HCT116 (cell line): ENCODE measurements at regions not wholly inside any gene's neighbourhood (a gene's known extent, or its start where the extent isn't known, plus 50 kb on each side); places are given as distances from the start of the nearest gene placed in this dataset.

ENCODE experiments used
- ATAC-seq: fragments of 200-7000 bp; cut with Tn5 transposase; 2 replicates; pipeline ENCODE4 v1.9.1; 2020; ENCODE audit warnings: mild to moderate bottlenecking, moderate library complexity
- BruUV-seq: library from RNA; stranded (reverse); fragments of 400-500 nt; replicated peaks from 2 replicates; lab custom pipeline; 2021; lab: Mats Ljungman, UMichigan
- CTCF ChIA-PET: fragments of 300-600 bp; sonication (Branson Sonifier 250); formaldehyde crosslinking; loops from one replicate; lab custom pipeline; 2021; ENCODE audit warnings: antibody characterized with exemption; lab: Charles Lee
- POLR2A ChIA-PET: fragments of 300-600, 350-600 bp; sonication (Branson Sonifier 250); formaldehyde crosslinking; loops from one replicate; lab custom pipeline; 2021; ENCODE audit warnings: antibody characterized with exemption; lab: Charles Lee
- RAD21 ChIA-PET, 2 experiments: fragments of 300-600 bp; sonication (Branson Sonifier 250); formaldehyde crosslinking; loops; one replicate each; lab custom pipeline; 2023; ENCODE audit warnings: low total read pairs in 2 of 2; ENCODE audit not compliant: uncharacterized antibody in 2 of 2, unreplicated experiment in 2 of 2, low non-redundant PET in 1 of 2; lab: Charles Lee
- DNase-seq: peaks from one replicate; pipeline ENCODE4 v3.0.0-alpha.2; 2010; ENCODE audit warnings: low read depth, low spot score
- H2AFZ ChIP-seq: fragments of 200-600 bp; shearing (Covaris generic), sonication (generic); 2 replicates; pipeline ENCODE4 v1.6.1; 2017; ENCODE audit warnings: low read depth, mixed run types, mixed read lengths, antibody characterized with exemption, low read length; ENCODE audit not compliant: poor library complexity, severe bottlenecking
- H3K27ac ChIP-seq: 2 replicates; pipeline ENCODE4 v1.5.1; 2012; ENCODE audit warnings: low read depth, low read length
- H3K27me3 ChIP-seq: fragments of 200-600 bp; sonication (generic); 2 replicates; pipeline ENCODE4 v1.6.1; 2016; ENCODE audit warnings: mixed run types, low read length, mixed read lengths; ENCODE audit not compliant: insufficient read depth
- H3K36me3 ChIP-seq, 2 experiments: fragments of 200-500 bp in 1 of 2; fragments of 200-600 bp in 1 of 2; sonication (Bioruptor generic) in 1 of 2; sonication (generic) in 1 of 2; 2 replicates each; pipeline versions ENCODE4 v1.5.1 to v1.6.1; 2014 to 2016; ENCODE audit warnings: low read length in 2 of 2, inconsistent platforms in 1 of 2, mixed read lengths in 1 of 2, mixed run types in 1 of 2; ENCODE audit not compliant: insufficient read depth in 2 of 2, control insufficient read depth in 1 of 2
- H3K4me1 ChIP-seq, 2 experiments: fragments of 200-600 bp in 1 of 2; sonication (generic) in 1 of 2; 2 replicates each; pipeline versions ENCODE4 v1.5.1 to v1.6.1; 2012 to 2017; ENCODE audit warnings: low read length in 2 of 2, inconsistent platforms in 1 of 2, mild to moderate bottlenecking in 1 of 2, mixed read lengths in 1 of 2, mixed run types in 1 of 2, moderate library complexity in 1 of 2; ENCODE audit not compliant: insufficient read depth in 2 of 2, control insufficient read depth in 1 of 2
- H3K4me2 ChIP-seq: fragments of 200-600 bp; sonication (generic); 2 replicates; pipeline ENCODE4 v1.6.1; 2017; ENCODE audit warnings: mixed run types, low read length, mixed read lengths
- H3K4me3 ChIP-seq, 2 experiments: fragments of 200-600 bp in 1 of 2; sonication (generic) in 1 of 2; replicated peaks in 1 of 2; 2 replicates each; pipeline ENCODE4 v1.5.1; 2011 to 2016; ENCODE audit warnings: low read length in 2 of 2, control low read depth in 1 of 2, low read depth in 1 of 2, mild to moderate bottlenecking in 1 of 2, mixed read lengths in 1 of 2, mixed run types in 1 of 2
- H3K79me2 ChIP-seq: fragments of 200-600 bp; sonication (generic); 2 replicates; pipeline ENCODE4 v1.6.1; 2017; ENCODE audit warnings: mild to moderate bottlenecking, mixed run types, low read length, moderate library complexity, mixed read lengths; ENCODE audit not compliant: insufficient read depth
- H3K9ac ChIP-seq: fragments of 200-600 bp; sonication (generic); 2 replicates; pipeline ENCODE4 v1.6.1; 2016; ENCODE audit warnings: low read length, mixed read lengths
- H3K9me2 ChIP-seq: fragments of 200-600 bp; sonication (generic), shearing (Covaris generic); 2 replicates; pipeline ENCODE4 v1.6.1; 2017; ENCODE audit warnings: mixed run types, mild to moderate bottlenecking, moderate library complexity; ENCODE audit not compliant: insufficient read depth
- H3K9me3 ChIP-seq, 2 experiments: fragments of 200-500 bp in 1 of 2; fragments of 200-600 bp in 1 of 2; sonication (Bioruptor generic) in 1 of 2; sonication (generic) in 1 of 2; 2 replicates each; pipeline ENCODE4 v1.6.1; 2014 to 2017; ENCODE audit warnings: low read length in 2 of 2, mixed read lengths in 2 of 2, inconsistent platforms in 1 of 2, low read depth in 1 of 2, mild to moderate bottlenecking in 1 of 2, mixed run types in 1 of 2, moderate library complexity in 1 of 2; ENCODE audit not compliant: control insufficient read depth in 1 of 2, insufficient read depth in 1 of 2
- H4K20me1 ChIP-seq: fragments of 200-600 bp; sonication (generic), shearing (Covaris generic); 2 replicates; pipeline ENCODE4 v1.6.1; 2017; ENCODE audit warnings: mixed run types, mild to moderate bottlenecking, moderate library complexity; ENCODE audit not compliant: insufficient read depth
- CBX3 ChIP-seq: IDR thresholded peaks from 2 replicates; pipeline ENCODE4 v1.6.1; 2012; ENCODE audit warnings: low read depth
- CEBPB ChIP-seq: IDR thresholded peaks from 2 replicates; pipeline ENCODE4 v1.6.1; 2012; ENCODE audit warnings: low read depth
- EGR1 ChIP-seq: IDR thresholded peaks from 2 replicates; pipeline ENCODE4 v1.6.1; 2012; ENCODE audit warnings: low read depth
- ELF1 ChIP-seq: IDR thresholded peaks from 2 replicates; pipeline ENCODE4 v1.6.1; 2012; ENCODE audit warnings: low read depth, borderline replicate concordance
- EZH2 ChIP-seq: fragments of 200-600 bp; sonication (generic); IDR thresholded peaks from 2 replicates; pipeline ENCODE4 v1.6.1; 2017; ENCODE audit warnings: antibody characterized with exemption, mixed run types
- EZH2phosphoT487 ChIP-seq: fragments of 200-600 bp; IDR thresholded peaks from 2 replicates; pipeline ENCODE4 v1.6.1; 2018; ENCODE audit warnings: antibody characterized with exemption, borderline replicate concordance
- FOSL1 ChIP-seq: IDR thresholded peaks from 2 replicates; pipeline ENCODE4 v1.6.1; 2012; ENCODE audit warnings: low read depth
- MAX ChIP-seq: IDR thresholded peaks from 2 replicates; pipeline ENCODE4 v1.6.1; 2012
- POLR2A ChIP-seq: IDR thresholded peaks from 2 replicates; pipeline ENCODE4 v1.7.0; 2011; ENCODE audit warnings: borderline replicate concordance; ENCODE audit not compliant: insufficient read depth, insufficient read length; ENCODE audit errors: extremely low read depth
- POLR2AphosphoS5 ChIP-seq: IDR thresholded peaks from 2 replicates; pipeline ENCODE4 v1.6.1; 2011; ENCODE audit warnings: mild to moderate bottlenecking, low read depth, low read length, moderate library complexity
- RAD21 ChIP-seq: IDR thresholded peaks from 2 replicates; pipeline ENCODE4 v1.6.1; 2012; ENCODE audit warnings: low read depth, mild to moderate bottlenecking
- REST ChIP-seq: IDR thresholded peaks from 2 replicates; pipeline ENCODE4 v1.6.1; 2012; ENCODE audit warnings: low read depth
- SIN3A ChIP-seq: IDR thresholded peaks from 2 replicates; pipeline ENCODE4 v1.6.1; 2012; ENCODE audit warnings: low read depth
- SP1 ChIP-seq: IDR thresholded peaks from 2 replicates; pipeline ENCODE4 v1.6.1; 2012; ENCODE audit warnings: low read depth
- SRF ChIP-seq: IDR thresholded peaks from 2 replicates; pipeline ENCODE4 v1.6.1; 2012; ENCODE audit warnings: low read depth
- TCF7L2 ChIP-seq: IDR thresholded peaks from 2 replicates; pipeline ENCODE4 v1.7.0; 2011; ENCODE audit warnings: borderline replicate concordance, inconsistent platforms; ENCODE audit not compliant: insufficient read depth, insufficient read length; ENCODE audit errors: extremely low read depth
- YY1 ChIP-seq: IDR thresholded peaks from 2 replicates; pipeline ENCODE4 v1.6.1; 2011; ENCODE audit warnings: low read length, low read depth, moderate library complexity, mild to moderate bottlenecking; ENCODE audit not compliant: insufficient replicate concordance; ENCODE audit errors: extremely low read depth
- ZBTB33 ChIP-seq: IDR thresholded peaks from 2 replicates; pipeline ENCODE4 v1.6.1; 2011; ENCODE audit warnings: mild to moderate bottlenecking, low read length, moderate library complexity; ENCODE audit not compliant: insufficient replicate concordance; ENCODE audit errors: extremely low read depth
- ZFX ChIP-seq: fragments of 450-650 bp; IDR thresholded peaks from 2 replicates; pipeline ENCODE4 v1.6.1; 2017
- ZNF274 ChIP-seq: fragments of 200-500 bp; sonication (Bioruptor generic); IDR thresholded peaks from 2 replicates; pipeline ENCODE4 v1.6.1; 2014; ENCODE audit warnings: mild to moderate bottlenecking, low read depth, low read length, inconsistent platforms
- intact Hi-C: fragments of 100-400 bp; cut with micrococcal nuclease; formaldehyde crosslinking; loops from 2 replicates; pipeline ENCODE4 v1.10.0; 2022

GRCh38 chr6:91173186-91173585, 586.3 kb upstream of the MAP3K7 start:
- DNase-seq (no peak), ATAC-seq (no peak)
- ChIA-PET CTCF (no interaction called here), POLR2A (no interaction called here), RAD21 (no interaction called here)
- Histone ChIP-seq H3K27me3 (no peaks in the 10 kb centered on the region), H3K4me3 (no peak overlapping the region), H2AFZ (no peak overlapping the region), H3K27ac (no peak overlapping the region), H3K9ac (no peak overlapping the region), H3K4me1 (no peaks in the 10 kb centered on the region), H3K4me2 (no peak overlapping the region), H3K36me3 (no peaks in the 10 kb centered on the region), H3K9me2 (no peaks in the 10 kb centered on the region), H3K79me2 (no peaks in the 10 kb centered on the region), H3K9me3 (peaks cover 0 to 7% of the 10 kb centered on the region in 2 experiments; a peak in 2 of 4 replicates), H4K20me1 (no peaks in the 10 kb centered on the region)
- intact Hi-C loops, result no loop called here
- BruUV-seq, result no TSS peak
- TF ChIP-seq ZBTB33 (no peak), EZH2phosphoT487 (no peak), ELF1 (no peak), POLR2AphosphoS5 (no peak), EZH2 (no peak), FOSL1 (no peak), YY1 (no peak), SP1 (no peak), RAD21 (no peak), CEBPB (no peak), POLR2A (no peak), TCF7L2 (no peak), ZFX (no peak), SRF (no peak), REST (no peak), MAX (no peak), CBX3 (no peak), EGR1 (no peak), ZNF274 (no peak), SIN3A (no peak)
